OCI-LY1 (cell line): ENCODE measurements at regions not wholly inside any gene's neighbourhood (a gene's known extent, or its start where the extent isn't known, plus 50 kb on each side); places are given as distances from the start of the nearest gene placed in this dataset.

ENCODE experiments used
- EZH2 ChIP-seq: fragments of 200-600 bp; sonication (generic), shearing (Covaris generic); IDR thresholded peaks from 2 replicates; pipeline ENCODE4 v1.8.0; 2017; ENCODE audit warnings: borderline replicate concordance, mixed run types, mild to moderate bottlenecking, antibody characterized with exemption, low read length, moderate library complexity, mixed read lengths
- TF ChIP-seq, protein P1 (sequence below): fragments of 200-600 bp; sonication (generic), shearing (Covaris generic); IDR thresholded peaks from 2 replicates; pipeline ENCODE4 v1.5.1; 2017; ENCODE audit warnings: mild to moderate bottlenecking, antibody characterized with exemption, low read length, moderate library complexity, mixed read lengths

GRCh38 chr4:148770377-148770776, 328.2 kb upstream of the NR3C2 start:
- TF ChIP-seq, protein P1, sequence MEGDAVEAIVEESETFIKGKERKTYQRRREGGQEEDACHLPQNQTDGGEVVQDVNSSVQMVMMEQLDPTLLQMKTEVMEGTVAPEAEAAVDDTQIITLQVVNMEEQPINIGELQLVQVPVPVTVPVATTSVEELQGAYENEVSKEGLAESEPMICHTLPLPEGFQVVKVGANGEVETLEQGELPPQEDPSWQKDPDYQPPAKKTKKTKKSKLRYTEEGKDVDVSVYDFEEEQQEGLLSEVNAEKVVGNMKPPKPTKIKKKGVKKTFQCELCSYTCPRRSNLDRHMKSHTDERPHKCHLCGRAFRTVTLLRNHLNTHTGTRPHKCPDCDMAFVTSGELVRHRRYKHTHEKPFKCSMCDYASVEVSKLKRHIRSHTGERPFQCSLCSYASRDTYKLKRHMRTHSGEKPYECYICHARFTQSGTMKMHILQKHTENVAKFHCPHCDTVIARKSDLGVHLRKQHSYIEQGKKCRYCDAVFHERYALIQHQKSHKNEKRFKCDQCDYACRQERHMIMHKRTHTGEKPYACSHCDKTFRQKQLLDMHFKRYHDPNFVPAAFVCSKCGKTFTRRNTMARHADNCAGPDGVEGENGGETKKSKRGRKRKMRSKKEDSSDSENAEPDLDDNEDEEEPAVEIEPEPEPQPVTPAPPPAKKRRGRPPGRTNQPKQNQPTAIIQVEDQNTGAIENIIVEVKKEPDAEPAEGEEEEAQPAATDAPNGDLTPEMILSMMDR = no peak; the same call in 1 of the 2 replicates
- TF ChIP-seq EZH2 = no peak
